ENCODE measurements at regions not wholly inside any gene's neighbourhood (a gene's known extent, or its start where the extent isn't known, plus 50 kb on each side); places are given as distances from the start of the nearest gene placed in this dataset.

DNA sequence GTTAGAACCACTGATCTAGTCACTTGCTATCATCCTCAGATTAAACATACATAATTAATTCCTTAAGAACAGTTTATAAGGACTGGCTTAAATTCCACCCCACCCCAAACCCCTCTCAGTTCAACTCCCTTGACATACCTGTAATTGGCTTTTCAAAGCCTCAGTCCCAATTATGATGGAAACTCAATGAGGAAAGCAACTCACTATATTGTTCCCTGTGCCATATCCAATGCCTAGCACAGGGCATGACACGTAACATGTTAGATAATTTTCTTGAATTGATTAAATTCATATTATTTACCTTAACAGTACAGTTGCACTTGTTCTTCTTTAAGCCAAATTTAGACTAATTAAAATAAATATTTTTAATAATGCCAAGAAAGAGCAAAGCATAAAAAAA, 465.1 kb upstream of the CHAC2 start:
- no peaks in the 10 kb centered on the region for H3K36me3 ChIP-seq (ENCODE audit: control insufficient read depth in 2 of 2, extremely low read depth in 1 of 2, insufficient read depth in 2 of 2, low read length in 2 of 2)
- dilution Hi-C loops (cut with MboI; ENCODE audit: extremely low pct_ligation_motif_present, low sequenced_read_pairs) = no loop called here
- DNase-seq (ENCODE audit: low read depth, low spot score) (no peak), FAIRE-seq (no peak)
- H3K4me3 ChIP-seq (ENCODE audit: control insufficient read depth in 2 of 3, extremely low read depth in 1 of 3, insufficient read depth in 2 of 3, low read depth in 1 of 3, low read length in 3 of 3) = no peak overlapping the region
- H2AFZ ChIP-seq (ENCODE audit: control insufficient read depth, low read length) = no peak overlapping the region
- H3K9me1 ChIP-seq (ENCODE audit: control insufficient read depth, extremely low read depth, insufficient read depth, low read length) = no peaks in the 10 kb centered on the region
- TF ChIP-seq, protein P1, sequence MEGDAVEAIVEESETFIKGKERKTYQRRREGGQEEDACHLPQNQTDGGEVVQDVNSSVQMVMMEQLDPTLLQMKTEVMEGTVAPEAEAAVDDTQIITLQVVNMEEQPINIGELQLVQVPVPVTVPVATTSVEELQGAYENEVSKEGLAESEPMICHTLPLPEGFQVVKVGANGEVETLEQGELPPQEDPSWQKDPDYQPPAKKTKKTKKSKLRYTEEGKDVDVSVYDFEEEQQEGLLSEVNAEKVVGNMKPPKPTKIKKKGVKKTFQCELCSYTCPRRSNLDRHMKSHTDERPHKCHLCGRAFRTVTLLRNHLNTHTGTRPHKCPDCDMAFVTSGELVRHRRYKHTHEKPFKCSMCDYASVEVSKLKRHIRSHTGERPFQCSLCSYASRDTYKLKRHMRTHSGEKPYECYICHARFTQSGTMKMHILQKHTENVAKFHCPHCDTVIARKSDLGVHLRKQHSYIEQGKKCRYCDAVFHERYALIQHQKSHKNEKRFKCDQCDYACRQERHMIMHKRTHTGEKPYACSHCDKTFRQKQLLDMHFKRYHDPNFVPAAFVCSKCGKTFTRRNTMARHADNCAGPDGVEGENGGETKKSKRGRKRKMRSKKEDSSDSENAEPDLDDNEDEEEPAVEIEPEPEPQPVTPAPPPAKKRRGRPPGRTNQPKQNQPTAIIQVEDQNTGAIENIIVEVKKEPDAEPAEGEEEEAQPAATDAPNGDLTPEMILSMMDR (optimal IDR thresholded peaks at IDR 0.05 in 1 of 3, IDR thresholded peaks at IDR 0.05 in 1 of 3, conservative IDR thresholded peaks at IDR 0.05 in 1 of 3; ENCODE audit: extremely low read depth in 1 of 3, insufficient read depth in 2 of 3, low read length in 3 of 3) = no peak
- no peak for TF ChIP-seq EZH2 (IDR thresholded peaks at IDR 0.05; ENCODE audit: low read length)
- no peaks in the 10 kb centered on the region for H3K27me3 ChIP-seq (ENCODE audit: control insufficient read depth, extremely low read depth, insufficient read depth, low read length)
- H3K4me2 ChIP-seq (ENCODE audit: control insufficient read depth, extremely low read depth, insufficient read depth, low read depth, low read length) = no peak overlapping the region
- H3K9ac ChIP-seq (ENCODE audit: control insufficient read depth, extremely low read depth, insufficient read depth, low read length) = no peak overlapping the region
- H3K4me1 ChIP-seq (ENCODE audit: control insufficient read depth, extremely low read depth, insufficient read depth, low read length) = no peaks in the 10 kb centered on the region
- no peaks in the 10 kb centered on the region for H3K79me2 ChIP-seq (ENCODE audit: control insufficient read depth, insufficient read depth, low read length)
- no peak overlapping the region for H3K27ac ChIP-seq (ENCODE audit: control insufficient read depth, insufficient read depth, low read length)
- no peaks in the 10 kb centered on the region for H3K9me3 ChIP-seq (ENCODE audit: control insufficient read depth, low read depth, low read length)
- H4K20me1 ChIP-seq (ENCODE audit: control insufficient read depth, extremely low read depth, insufficient read depth, low read length) = no peaks in the 10 kb centered on the region

DNA sequence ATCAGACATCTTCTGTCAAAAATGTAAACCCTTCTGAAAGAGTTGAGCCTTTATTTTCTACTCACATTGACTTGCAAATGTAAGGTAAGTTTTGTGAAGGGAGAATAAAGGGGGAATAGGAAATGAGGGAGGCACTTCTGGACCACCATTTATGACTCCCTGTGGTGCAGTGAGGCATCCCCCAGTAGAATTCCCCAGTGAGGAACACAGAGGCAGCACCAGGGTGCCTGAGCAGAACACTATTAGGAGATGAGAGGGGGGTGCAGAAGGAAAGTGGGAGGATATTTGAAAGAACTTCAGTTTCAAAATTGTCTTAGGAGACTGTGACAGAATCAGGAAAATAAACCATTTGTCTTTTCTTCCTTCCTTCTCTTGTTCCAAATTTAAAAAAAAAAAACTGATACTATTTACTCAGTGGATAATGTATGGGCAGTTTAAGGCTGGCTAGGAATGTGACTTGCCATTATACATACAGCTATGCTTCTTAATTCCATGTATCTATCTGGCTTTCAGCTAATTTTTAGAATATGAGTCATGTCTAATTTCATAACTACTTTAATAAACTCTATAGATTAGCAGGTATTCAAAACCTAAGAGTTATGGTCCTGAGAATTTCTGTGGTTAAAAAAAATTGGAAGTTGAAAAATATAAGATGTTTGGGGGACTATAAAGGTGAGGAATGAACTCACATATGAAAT, 478.1 kb upstream of the CHAC2 start:
- dilution Hi-C loops (cut with MboI; ENCODE audit: extremely low pct_ligation_motif_present, low sequenced_read_pairs) = no loop called here
- no peak for TF ChIP-seq EZH2 (IDR thresholded peaks at IDR 0.05; ENCODE audit: low read length)
- TF ChIP-seq, protein P1 (optimal IDR thresholded peaks at IDR 0.05 in 1 of 3, IDR thresholded peaks at IDR 0.05 in 1 of 3, conservative IDR thresholded peaks at IDR 0.05 in 1 of 3; ENCODE audit: extremely low read depth in 1 of 3, insufficient read depth in 2 of 3, low read length in 3 of 3) = no peak
- Histone ChIP-seq H3K9ac (ENCODE audit: control insufficient read depth, extremely low read depth, insufficient read depth, low read length) (no peak overlapping the region), H3K79me2 (ENCODE audit: control insufficient read depth, insufficient read depth, low read length) (no peaks in the 10 kb centered on the region), H4K20me1 (ENCODE audit: control insufficient read depth, extremely low read depth, insufficient read depth, low read length) (no peaks in the 10 kb centered on the region), H3K27ac (ENCODE audit: control insufficient read depth, insufficient read depth, low read length) (no peak overlapping the region), H3K4me3 (ENCODE audit: control insufficient read depth in 2 of 3, extremely low read depth in 1 of 3, insufficient read depth in 2 of 3, low read depth in 1 of 3, low read length in 3 of 3) (no peak overlapping the region), H3K36me3 (ENCODE audit: control insufficient read depth in 2 of 2, extremely low read depth in 1 of 2, insufficient read depth in 2 of 2, low read length in 2 of 2) (no peaks in the 10 kb centered on the region), H3K4me2 (ENCODE audit: control insufficient read depth, extremely low read depth, insufficient read depth, low read depth, low read length) (no peak overlapping the region), H3K4me1 (ENCODE audit: control insufficient read depth, extremely low read depth, insufficient read depth, low read length) (peaks cover 7% of the 10 kb centered on the region), H3K9me3 (ENCODE audit: control insufficient read depth, low read depth, low read length) (no peaks in the 10 kb centered on the region), H3K9me1 (ENCODE audit: control insufficient read depth, extremely low read depth, insufficient read depth, low read length) (no peaks in the 10 kb centered on the region), H2AFZ (ENCODE audit: control insufficient read depth, low read length) (no peak overlapping the region), H3K27me3 (ENCODE audit: control insufficient read depth, extremely low read depth, insufficient read depth, low read length) (no peaks in the 10 kb centered on the region)
- no peak for DNase-seq (ENCODE audit: low read depth, low spot score)
- no peak for FAIRE-seq
